ENCODE measurements at regions not wholly inside any gene's neighbourhood (a gene's known extent, or its start where the extent isn't known, plus 50 kb on each side); places are given as distances from the start of the nearest gene placed in this dataset.

DNA sequence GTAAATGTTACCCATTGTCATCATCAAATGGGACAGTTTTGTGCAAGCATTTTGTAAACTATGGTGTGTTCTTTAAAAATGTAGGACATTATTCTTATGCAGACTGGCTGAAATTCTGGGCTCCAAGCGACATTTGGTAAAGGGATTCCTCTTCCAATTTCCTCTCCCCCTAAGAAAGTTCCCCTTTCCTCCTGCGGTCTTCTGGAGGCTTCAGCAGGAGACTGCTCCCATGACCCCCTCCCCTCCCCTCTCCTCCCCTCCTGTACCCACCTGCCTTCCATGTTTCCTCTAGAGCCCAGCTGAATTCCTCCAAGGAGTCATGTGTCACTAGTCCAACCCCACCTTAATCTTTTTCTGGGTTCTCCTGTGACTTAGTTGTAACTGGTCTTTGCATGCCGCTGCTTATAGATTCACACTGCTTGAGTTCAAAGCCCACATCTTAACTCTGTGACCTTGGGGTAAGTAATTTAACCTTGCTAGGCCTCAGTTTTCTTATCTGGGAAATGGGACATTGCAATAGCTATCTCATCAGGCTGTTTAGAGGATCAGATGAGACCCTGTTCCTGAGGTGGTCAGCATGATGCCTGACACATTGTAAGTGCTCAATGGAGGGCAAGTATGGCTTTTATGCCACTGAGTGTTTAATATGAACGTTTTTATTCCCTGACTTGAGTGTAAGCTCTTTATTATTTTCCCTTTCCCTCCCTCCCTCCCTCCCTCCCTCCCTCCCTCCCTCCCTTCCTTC is 69.9 kb upstream of the WDR26 start:
- TF ChIP-seq, protein P1, sequence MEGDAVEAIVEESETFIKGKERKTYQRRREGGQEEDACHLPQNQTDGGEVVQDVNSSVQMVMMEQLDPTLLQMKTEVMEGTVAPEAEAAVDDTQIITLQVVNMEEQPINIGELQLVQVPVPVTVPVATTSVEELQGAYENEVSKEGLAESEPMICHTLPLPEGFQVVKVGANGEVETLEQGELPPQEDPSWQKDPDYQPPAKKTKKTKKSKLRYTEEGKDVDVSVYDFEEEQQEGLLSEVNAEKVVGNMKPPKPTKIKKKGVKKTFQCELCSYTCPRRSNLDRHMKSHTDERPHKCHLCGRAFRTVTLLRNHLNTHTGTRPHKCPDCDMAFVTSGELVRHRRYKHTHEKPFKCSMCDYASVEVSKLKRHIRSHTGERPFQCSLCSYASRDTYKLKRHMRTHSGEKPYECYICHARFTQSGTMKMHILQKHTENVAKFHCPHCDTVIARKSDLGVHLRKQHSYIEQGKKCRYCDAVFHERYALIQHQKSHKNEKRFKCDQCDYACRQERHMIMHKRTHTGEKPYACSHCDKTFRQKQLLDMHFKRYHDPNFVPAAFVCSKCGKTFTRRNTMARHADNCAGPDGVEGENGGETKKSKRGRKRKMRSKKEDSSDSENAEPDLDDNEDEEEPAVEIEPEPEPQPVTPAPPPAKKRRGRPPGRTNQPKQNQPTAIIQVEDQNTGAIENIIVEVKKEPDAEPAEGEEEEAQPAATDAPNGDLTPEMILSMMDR (IDR thresholded peaks at IDR 0.05; ENCODE audit: low read depth, low read length, missing control alignments): no peak
- in situ Hi-C loops (cut with HindIII; ENCODE audit: low sequenced_read_pairs): no loop called here
- DNase-seq (ENCODE audit: low read depth): no peak
- H3K4me3 ChIP-seq (ENCODE audit: low read depth, low read length): no peak overlapping the region

DNA sequence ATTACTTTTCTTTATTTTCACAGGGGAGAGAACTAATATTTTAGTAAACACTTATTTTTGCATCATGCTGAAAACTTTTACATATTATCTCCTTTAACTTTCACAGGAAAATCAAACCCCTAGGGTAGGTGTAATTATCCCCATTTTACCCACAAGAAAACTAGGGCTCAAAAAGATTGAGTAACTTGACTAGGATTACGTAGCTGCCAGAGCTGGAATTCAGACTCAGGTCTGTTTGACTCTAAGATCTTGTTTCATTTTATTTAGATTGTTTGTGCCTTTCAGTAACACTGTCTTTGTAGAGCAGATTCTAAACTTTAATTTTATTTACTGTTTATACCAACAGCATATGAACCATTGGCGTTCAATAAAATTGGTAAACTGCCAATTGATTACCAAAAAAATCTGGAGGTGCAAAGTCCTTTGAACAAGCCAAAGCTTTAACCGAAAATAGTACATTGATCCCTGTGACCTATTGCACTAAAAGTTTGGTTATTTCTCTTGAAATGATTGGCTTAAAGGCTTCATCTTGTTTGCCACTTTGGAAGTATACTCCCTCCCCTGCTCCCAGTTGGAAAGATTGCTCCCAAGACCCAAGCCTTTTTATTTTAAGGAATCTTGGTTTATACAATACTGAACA is 71.0 kb upstream of the WDR26 start:
- TF ChIP-seq, protein P1 (IDR thresholded peaks at IDR 0.05; ENCODE audit: low read depth, low read length, missing control alignments): no peak
- no peak overlapping the region for H3K4me3 ChIP-seq (ENCODE audit: low read depth, low read length)
- in situ Hi-C loops (cut with HindIII; ENCODE audit: low sequenced_read_pairs): no loop called here
- DNase-seq (ENCODE audit: low read depth): no peak

DNA sequence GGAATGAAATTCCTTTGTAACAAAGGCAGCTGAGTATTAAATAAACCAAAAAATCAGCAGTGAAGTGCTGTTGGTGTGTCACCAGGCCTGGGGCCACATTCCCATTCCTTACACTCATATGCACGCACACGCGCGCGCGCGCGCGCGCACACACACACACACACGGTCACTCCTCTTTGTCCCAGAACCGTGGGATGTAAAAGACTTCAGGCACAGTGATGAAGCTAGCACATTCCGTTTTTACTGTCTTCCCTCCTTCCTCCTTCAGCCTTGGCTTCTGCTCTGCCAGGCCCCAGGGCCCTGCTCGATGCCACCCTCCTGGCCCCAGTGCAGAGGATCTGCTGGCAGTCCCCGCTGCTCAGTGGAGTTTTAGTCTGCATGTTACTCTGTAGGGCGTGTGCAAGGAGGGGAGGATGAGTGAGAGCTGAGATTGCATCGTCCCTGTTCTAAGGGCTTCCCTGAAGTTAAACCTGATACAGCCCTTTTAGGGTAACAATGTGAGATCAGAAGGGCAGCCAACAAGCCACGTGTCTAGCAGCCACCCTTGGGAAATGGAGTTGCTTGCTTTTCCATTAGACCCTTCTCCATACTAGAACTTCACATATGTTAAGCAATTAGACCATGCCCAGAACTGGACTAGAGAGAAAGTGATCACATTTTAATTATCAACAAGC is 71.7 kb upstream of the WDR26 start:
- TF ChIP-seq, protein P1 (IDR thresholded peaks at IDR 0.05; ENCODE audit: low read depth, low read length, missing control alignments): no peak
- H3K4me3 ChIP-seq (ENCODE audit: low read depth, low read length): no peak overlapping the region
- DNase-seq (ENCODE audit: low read depth): no peak
- in situ Hi-C loops (cut with HindIII; ENCODE audit: low sequenced_read_pairs): no loop called here

DNA sequence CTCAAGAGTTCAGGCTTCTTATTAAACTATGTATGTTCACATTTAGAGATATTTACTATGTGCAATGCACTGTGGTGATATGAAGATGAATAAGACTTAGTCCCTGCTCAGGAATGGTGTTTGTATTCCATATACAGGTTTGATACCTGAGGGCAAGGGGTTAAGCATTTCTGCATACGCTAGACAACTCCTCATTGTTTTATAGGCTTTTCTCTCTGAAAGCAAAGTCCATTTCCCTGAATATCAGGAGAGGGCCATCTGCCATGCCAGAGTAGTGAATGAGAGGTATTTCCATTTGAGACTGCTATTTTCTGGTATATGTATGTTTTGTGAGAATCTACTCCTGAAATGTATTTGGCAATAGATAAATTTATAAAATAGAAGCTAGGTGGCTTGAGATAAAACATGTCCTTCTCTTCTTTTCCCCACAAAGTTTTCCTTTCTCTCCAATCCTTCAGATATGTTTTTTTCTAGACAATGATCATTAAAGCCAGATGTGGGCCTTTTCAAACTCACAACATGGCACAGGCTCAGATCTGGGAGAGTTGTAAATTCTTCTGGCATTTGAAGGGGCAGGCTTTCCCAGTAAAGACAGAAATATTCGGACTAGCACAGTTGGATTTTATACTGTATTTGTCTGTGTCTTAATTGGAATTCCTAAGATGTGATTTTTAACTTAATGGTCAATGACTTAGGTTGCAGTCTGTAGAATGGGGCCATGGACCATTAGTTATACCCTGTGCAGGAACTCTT is 73.3 kb upstream of the WDR26 start:
- in situ Hi-C loops (cut with HindIII; ENCODE audit: low sequenced_read_pairs): no loop called here
- TF ChIP-seq, protein P1 (IDR thresholded peaks at IDR 0.05; ENCODE audit: low read depth, low read length, missing control alignments): no peak
- DNase-seq (ENCODE audit: low read depth): no peak
- H3K4me3 ChIP-seq (ENCODE audit: low read depth, low read length): no peak overlapping the region

DNA sequence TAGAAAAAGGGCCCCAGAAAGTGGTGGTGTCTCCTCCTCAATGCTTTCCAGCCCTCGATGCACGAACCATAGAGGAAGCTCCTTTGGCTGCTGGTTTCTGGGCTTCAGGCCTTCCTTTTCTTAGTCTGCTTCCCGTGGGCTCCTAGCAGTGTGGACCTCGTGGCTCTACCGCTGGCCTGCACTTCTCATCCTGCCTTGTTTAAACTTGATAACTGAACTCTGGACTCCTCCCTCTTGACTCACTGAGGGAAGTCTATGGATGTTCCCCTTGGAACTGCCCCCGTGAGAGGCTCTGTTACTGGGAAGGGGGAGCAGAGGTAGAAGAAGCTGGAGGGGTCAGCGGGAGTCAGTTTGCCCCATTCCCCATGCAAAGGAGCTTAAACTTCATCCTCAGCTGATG is 75.3 kb upstream of the WDR26 start:
- TF ChIP-seq, protein P1 (IDR thresholded peaks at IDR 0.05; ENCODE audit: low read depth, low read length, missing control alignments): no peak
- in situ Hi-C loops (cut with HindIII; ENCODE audit: low sequenced_read_pairs): no loop called here
- H3K4me3 ChIP-seq (ENCODE audit: low read depth, low read length): no peak overlapping the region
- DNase-seq (ENCODE audit: low read depth): no peak

Data from astrocyte of the cerebellum (primary cell).